HG03439 (cell line): ENCODE measurements at regions not wholly inside any gene's neighbourhood (a gene's known extent, or its start where the extent isn't known, plus 50 kb on each side); places are given as distances from the start of the nearest gene placed in this dataset.
"Not testable (repeated sequence)": the region's sequence is repeated elsewhere in the genome, so short reads cannot be mapped to it uniquely, and the experiment has no call there.

Experiments used
- ATAC-seq: cut with Tn5 transposase; IDR thresholded peaks from one replicate; pipeline ENCODE4 v1.9.1; 2021; ENCODE audit warnings: mild to moderate bottlenecking, moderate library complexity; ENCODE audit not compliant: unreplicated experiment

GRCh38 chr21:18705971-18706370 is 302.4 kb upstream of the TMPRSS15 start:
- ATAC-seq: no peak

GRCh38 chr21:18711662-18712061 is 308.1 kb upstream of the TMPRSS15 start:
- no peak for ATAC-seq

- no peak for ATAC-seq
Measured at GRCh38 chr21:18715606-18716005, 312.0 kb upstream of the TMPRSS15 start.

GRCh38 chr21:18716578-18717138 is 313.1 kb upstream of the TMPRSS15 start:
- no peak for ATAC-seq

GRCh38 chr21:18722193-18722592 is 318.6 kb upstream of the TMPRSS15 start:
- no peak for ATAC-seq

GRCh38 chr21:18723171-18723570 is 319.6 kb upstream of the TMPRSS15 start:
- ATAC-seq: no peak

- ATAC-seq: no peak
Measured at GRCh38 chr21:18725653-18726052, 322.1 kb upstream of the TMPRSS15 start.

- ATAC-seq: no peak
Measured at GRCh38 chr21:18741954-18742353, 338.4 kb upstream of the TMPRSS15 start.

- ATAC-seq: no peak
Measured at GRCh38 chr21:18743531-18743930, 339.9 kb upstream of the TMPRSS15 start.

GRCh38 chr21:18744840-18745239 is 341.3 kb upstream of the TMPRSS15 start:
- no peak for ATAC-seq

GRCh38 chr21:18752894-18753293 is 349.3 kb upstream of the TMPRSS15 start:
- ATAC-seq: not testable (repeated sequence)

GRCh38 chr21:18756272-18756671 is 352.7 kb upstream of the TMPRSS15 start:
- not testable (repeated sequence) for ATAC-seq

- no peak for ATAC-seq
Measured at GRCh38 chr21:18759267-18759666, 355.7 kb upstream of the TMPRSS15 start.

- no peak for ATAC-seq
Measured at GRCh38 chr21:18759751-18760161, 356.2 kb upstream of the TMPRSS15 start.

- ATAC-seq: no peak
Measured at GRCh38 chr21:18760247-18760646, 356.7 kb upstream of the TMPRSS15 start.

- ATAC-seq: no peak
Measured at GRCh38 chr21:18764720-18765119, 361.1 kb upstream of the TMPRSS15 start.

GRCh38 chr21:18769599-18769998 is 366.0 kb upstream of the TMPRSS15 start:
- no peak for ATAC-seq

GRCh38 chr21:18771845-18772380 is 368.3 kb upstream of the TMPRSS15 start:
- no peak for ATAC-seq

GRCh38 chr21:18772404-18772803 is 368.8 kb upstream of the TMPRSS15 start:
- no peak for ATAC-seq

GRCh38 chr21:18772897-18773296 is 369.3 kb upstream of the TMPRSS15 start:
- no peak for ATAC-seq

- no peak for ATAC-seq
Measured at GRCh38 chr21:18776936-18777335, 373.4 kb upstream of the TMPRSS15 start.

- no peak for ATAC-seq
Measured at GRCh38 chr21:18782721-18783120, 379.1 kb upstream of the TMPRSS15 start.

GRCh38 chr21:18801468-18801867 is 397.9 kb upstream of the TMPRSS15 start:
- no peak for ATAC-seq
